H1 (cell line): ENCODE measurements at regions not wholly inside any gene's neighbourhood (a gene's known extent, or its start where the extent isn't known, plus 50 kb on each side); places are given as distances from the start of the nearest gene placed in this dataset.

Experiments
- ATF2 ChIP-seq: IDR thresholded peaks from 2 replicates; pipeline ENCODE4 v1.6.1; 2012; ENCODE audit warnings: low read length, inconsistent platforms
- EP300 ChIP-seq, 2 experiments: IDR thresholded peaks; 1 replicate in 1 of 2; 2 replicates in 1 of 2; pipeline ENCODE4 v1.6.1; 2011 to 2012; ENCODE audit warnings: low read depth in 2 of 2, low read length in 2 of 2, mild to moderate bottlenecking in 2 of 2, borderline replicate concordance in 1 of 2, inconsistent platforms in 1 of 2, moderate library complexity in 1 of 2
- EZH2 ChIP-seq: fragments of 200-600 bp; sonication (generic); IDR thresholded peaks from 2 replicates; pipeline ENCODE4 v1.7.1; 2012; ENCODE audit warnings: low read depth, mild to moderate bottlenecking, moderate library complexity, low read length, inconsistent platforms; ENCODE audit not compliant: severe bottlenecking
- MAFK ChIP-seq: IDR thresholded peaks from 2 replicates; pipeline ENCODE4 v1.6.1; 2012; ENCODE audit warnings: low read depth, mild to moderate bottlenecking, improper control_type of control experiment, low read length
- POLR2AphosphoS5 ChIP-seq: IDR thresholded peaks from 2 replicates; pipeline ENCODE4 v1.6.1; 2011; ENCODE audit warnings: low read depth, low read length
- TCF12 ChIP-seq: IDR thresholded peaks from 2 replicates; pipeline ENCODE4 v1.6.1; 2011; ENCODE audit warnings: low read depth, mild to moderate bottlenecking, low read length
- TF ChIP-seq, protein P1 (sequence below), 3 experiments: IDR thresholded peaks; 1 replicate in 2 of 3; 2 replicates in 1 of 3; pipeline versions ENCODE4 v1.5.1 to v1.6.1; 2011; ENCODE audit warnings: low read length in 3 of 3, mild to moderate bottlenecking in 3 of 3, inconsistent platforms in 2 of 3, low read depth in 1 of 3, moderate library complexity in 1 of 3; ENCODE audit not compliant: insufficient read depth in 1 of 3; ENCODE audit errors: control extremely low read depth in 1 of 3

DNA sequence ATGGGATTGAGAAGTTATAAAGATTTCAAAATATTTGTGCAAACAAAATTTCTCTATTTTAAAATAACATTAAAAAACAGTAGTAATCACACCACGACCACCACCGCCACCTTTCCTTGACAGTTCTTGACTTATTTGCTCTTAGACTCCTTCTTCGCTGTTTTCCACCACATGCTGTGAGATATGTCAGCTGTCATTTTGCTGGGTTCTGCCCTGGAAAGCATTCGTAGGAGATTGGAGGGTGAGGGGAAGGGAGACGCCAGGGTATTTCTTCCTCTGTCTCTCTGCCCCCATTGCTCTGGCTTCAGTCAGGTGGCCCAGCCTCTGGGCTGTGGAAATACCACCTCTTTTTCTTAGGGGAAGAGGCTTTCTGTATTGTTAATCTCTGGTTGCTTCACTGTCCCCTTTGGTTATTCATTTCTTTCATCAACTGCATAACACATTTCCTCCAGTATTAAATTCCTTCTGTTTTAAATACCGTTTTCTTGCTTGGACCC lies 186.2 kb downstream of the NEDD1 start:
- TF ChIP-seq, protein P1, sequence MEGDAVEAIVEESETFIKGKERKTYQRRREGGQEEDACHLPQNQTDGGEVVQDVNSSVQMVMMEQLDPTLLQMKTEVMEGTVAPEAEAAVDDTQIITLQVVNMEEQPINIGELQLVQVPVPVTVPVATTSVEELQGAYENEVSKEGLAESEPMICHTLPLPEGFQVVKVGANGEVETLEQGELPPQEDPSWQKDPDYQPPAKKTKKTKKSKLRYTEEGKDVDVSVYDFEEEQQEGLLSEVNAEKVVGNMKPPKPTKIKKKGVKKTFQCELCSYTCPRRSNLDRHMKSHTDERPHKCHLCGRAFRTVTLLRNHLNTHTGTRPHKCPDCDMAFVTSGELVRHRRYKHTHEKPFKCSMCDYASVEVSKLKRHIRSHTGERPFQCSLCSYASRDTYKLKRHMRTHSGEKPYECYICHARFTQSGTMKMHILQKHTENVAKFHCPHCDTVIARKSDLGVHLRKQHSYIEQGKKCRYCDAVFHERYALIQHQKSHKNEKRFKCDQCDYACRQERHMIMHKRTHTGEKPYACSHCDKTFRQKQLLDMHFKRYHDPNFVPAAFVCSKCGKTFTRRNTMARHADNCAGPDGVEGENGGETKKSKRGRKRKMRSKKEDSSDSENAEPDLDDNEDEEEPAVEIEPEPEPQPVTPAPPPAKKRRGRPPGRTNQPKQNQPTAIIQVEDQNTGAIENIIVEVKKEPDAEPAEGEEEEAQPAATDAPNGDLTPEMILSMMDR (IDR thresholded peaks at IDR 0.05; ENCODE audit: control extremely low read depth in 1 of 3, insufficient read depth in 1 of 3, low read depth in 1 of 3, low read length in 3 of 3), result no peak
- TF ChIP-seq TCF12, result no peak
- TF ChIP-seq MAFK, result no peak
- no peak for TF ChIP-seq EP300 (IDR thresholded peaks at IDR 0.05; ENCODE audit: borderline replicate concordance in 1 of 2, low read depth in 2 of 2, low read length in 2 of 2)
- no peak for TF ChIP-seq EZH2
- TF ChIP-seq ATF2, result no peak
- no peak for TF ChIP-seq POLR2AphosphoS5
